HG03039 (cell line): ENCODE measurements at regions not wholly inside any gene's neighbourhood (a gene's known extent, or its start where the extent isn't known, plus 50 kb on each side); places are given as distances from the start of the nearest gene placed in this dataset.
"Not testable (repeated sequence)": the region's sequence is repeated elsewhere in the genome, so short reads cannot be mapped to it uniquely, and the experiment has no call there.

Source experiments
- ATAC-seq: cut with Tn5 transposase; IDR thresholded peaks from one replicate; pipeline ENCODE4 v1.9.1; 2021; ENCODE audit warnings: mild to moderate bottlenecking, moderate library complexity; ENCODE audit not compliant: unreplicated experiment

DNA sequence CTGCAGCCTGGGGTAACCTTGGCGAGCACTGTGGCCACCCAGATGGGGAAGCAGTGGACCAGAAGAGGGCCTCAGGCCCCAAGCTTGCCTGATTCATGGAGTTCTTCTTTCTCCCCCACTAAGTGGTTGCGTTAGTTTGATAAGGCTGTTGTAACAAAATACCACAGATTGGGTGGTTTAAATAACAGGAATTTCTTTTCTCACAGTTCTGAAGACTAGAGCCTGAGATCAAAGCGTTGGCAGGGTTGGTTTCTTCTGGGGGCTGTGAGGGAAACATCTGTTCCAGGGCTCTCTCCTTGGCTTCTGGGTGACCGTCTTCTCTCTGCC, 105.7 kb upstream of the GATB start:
- no peak for ATAC-seq

DNA sequence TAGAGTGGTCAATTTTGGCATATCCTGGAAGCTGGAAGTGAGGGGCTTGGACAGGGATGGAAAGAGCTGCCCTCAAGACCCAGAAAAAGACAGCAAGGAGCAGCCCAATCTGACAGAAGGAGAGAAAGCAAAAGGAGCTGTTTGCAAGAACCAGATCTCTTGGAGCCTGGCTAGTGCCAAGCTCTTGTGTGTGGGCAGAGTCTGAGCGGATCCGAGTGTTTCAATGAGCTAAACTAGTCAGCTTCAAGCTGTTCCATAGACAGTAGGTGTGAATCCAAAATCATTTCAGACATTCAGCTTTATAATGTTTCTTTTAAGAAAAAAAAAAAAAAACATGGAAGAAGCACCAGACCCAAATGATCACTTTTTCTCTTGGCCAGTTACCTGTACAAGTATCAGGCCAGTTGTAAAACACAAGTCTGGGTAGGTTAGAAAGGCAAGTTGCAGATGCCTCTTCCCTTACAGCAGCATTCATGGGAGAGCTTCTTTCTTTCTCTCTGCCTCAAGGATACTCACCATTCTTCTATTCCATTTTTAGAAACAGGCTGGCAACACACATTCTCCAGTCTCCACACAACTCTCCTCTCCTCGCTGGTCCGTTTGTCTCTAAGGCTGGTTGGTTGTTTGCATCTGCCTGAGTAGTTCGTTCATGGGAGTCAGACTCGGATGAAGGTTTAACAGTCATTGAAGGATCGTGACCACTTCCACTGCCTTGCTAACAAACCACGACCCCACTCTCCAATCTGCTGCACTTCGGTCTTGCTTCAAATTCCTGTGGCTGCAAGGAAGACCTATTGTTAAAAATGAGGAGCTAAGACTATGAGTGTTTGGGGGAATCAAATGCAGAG, 105.2 kb upstream of the GATB start:
- ATAC-seq, result no peak

DNA sequence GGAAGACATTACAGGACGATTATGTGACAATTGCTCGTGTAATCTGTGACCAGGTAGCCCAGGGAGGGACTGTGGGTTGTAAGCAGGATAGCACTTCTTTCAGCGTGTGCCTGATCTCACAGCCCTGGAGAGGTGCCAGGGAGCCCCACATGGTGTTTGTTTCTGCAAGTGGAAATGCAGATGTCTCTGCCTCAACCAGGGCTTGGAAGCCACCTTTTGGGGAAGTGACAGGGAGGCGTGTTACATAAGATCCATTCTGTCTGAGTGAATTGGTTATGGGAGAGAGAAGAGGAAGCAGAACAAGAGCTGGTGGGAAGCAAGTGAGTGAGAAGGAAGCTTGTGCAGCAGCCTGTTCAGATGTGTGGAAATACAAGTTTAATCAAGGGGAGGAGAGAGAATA, 104.5 kb upstream of the GATB start:
- ATAC-seq, result no peak

DNA sequence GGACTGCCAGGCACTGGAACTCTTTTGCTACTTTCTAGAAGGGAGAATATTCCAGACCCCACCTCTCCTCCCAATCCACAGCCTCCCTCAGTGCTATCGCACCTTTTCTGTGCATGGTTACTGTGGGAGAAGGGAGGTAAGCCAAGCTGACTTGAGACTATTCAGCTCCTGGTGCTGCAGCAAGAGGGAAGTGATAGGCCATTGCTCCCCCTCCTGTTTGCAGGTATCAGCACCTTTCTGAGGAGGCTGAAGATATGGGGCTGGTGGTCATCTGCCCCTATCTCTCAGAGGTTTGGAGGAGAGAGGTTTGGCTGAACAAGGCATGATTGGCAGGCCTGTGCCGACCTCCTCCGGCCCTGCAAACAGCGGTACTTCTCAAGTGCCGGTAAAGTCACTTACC, 103.3 kb upstream of the GATB start:
- no peak for ATAC-seq

DNA sequence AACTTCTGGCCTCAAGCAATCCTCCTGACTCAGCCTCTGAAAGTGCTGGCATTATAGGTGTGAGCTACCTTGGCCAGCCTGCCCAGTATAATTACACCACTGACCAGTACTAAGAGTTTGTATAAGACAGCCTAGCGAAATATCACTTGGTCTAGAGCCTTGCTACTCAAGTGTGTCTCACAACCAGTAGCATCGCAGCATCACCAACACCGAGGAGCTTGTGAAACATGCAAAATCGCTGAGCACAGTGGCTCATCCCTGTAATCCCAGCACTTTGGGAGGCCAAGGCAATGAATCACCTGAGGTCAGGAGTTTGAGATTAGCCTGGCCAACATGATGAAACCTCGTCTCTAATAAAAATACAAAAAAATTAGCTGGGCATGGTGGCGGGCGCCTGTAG, 102.0 kb upstream of the GATB start:
- no peak for ATAC-seq

DNA sequence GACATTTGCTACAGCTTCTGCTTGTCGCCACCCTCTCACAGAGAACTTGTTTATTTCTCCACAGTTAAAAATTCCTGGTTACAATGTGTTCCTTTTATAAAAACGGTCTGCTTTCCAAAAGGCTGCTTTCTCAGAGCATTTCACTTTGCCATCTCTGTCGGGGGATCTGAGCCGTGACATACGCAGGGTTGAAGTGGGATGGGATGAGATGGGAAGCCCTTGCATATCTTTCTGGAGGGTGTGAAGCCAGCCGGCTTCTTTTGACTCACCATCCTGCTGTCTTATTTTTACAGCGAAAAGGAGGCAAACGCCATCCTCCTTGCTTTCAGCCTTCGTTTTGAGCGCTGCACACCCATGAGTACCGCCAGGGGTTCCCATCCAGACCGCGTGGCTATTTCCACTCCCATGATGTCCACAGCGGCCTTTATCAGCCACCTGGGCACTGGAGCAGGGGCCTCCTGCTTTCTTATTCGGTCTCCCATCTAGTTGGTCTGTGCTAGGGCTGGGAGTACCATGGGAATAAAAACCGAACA, 99.8 kb upstream of the GATB start:
- no peak for ATAC-seq

DNA sequence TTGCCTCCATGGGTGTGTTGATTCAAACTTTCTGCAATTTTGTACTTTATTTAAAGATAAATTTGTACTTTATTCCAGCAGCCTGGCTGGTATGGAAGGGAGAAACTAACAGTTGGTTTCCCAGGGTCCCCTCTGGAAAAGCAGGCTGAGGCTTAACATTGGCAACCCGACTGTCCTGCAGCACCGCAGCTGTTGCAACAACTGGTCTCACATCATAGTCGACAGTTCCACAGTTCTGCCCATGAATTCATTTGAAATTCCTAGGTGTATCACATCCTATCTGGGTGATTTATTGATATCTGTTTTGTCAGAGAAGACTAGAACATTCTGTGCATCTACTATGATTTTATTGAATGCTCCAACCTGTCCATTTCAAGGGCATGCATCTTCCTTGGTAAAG, 98.8 kb upstream of the GATB start:
- ATAC-seq, result no peak

DNA sequence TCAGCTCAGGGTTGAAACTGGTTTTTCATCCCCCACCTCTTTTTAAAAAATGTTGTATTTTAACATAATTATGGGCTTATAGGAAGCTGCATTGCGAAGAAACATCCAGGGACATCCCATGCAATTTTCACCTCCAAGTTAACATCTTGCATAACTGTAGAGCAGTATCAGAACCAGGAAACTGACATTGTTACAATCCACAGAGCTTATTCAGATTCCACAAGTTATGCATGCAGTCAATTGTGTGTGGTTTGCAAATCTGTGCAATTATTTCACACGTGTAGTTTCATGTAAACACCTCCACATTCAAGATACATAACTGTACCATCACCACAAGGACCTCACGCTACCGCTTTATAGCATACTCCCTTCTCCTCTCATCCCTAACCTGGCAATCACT, 97.5 kb upstream of the GATB start:
- ATAC-seq, result no peak

DNA sequence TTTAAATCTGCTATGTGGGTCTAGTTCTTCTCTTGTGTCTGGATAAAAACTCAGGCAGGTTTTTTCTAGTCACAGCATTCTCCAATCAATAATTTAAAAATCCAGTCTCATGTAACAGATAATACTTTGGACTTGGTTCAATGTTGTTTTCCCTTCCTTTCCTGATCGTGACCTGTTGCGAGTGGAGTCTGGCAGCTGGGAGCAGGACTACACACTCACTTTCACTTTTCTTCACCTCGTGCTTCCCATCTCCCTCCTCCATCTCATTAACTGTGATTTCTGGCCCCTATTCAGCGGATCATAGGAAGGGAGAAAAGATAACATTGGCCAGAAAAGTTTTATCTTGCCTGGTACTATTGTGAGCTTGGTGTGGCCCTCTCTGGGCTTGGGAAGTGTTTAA, 96.6 kb upstream of the GATB start:
- no peak for ATAC-seq

DNA sequence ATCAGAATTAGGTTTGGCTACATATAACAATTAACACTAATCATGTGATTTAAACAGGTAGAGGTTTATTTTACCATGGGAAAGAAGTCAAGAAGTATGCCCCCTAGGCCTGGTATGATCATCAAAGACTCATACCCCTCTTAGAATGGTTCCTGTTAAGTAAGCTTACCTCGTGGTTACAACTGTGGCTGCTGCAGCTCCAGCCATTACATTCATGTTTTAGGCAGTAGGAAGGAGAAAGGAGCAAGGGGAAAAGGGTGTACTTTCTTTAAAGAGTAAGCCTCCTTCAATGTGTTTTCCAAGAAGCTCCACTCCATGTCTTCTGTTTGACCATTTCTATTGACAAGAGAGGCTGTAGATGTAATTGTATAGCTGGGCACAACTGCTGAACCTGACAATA, 94.9 kb upstream of the GATB start:
- ATAC-seq, result no peak

DNA sequence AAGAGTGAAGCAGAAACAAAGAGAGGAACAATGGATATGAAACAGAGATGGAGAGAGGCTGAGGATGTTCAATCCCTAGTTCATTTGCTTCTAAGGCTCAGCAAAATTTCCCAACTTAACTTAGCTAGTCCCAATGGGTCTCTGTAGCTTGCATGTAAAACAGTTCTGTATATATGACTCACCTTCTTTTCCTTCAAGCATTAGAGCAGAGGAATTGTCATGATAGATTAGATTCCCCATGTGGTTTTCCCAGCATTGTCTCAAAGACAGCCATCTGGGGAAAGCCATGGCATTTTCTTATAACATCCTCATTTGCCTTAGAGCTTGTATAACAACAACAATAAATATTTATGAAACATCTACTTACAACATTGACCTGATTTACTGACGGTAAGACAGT, 93.9 kb upstream of the GATB start:
- ATAC-seq, result no peak

DNA sequence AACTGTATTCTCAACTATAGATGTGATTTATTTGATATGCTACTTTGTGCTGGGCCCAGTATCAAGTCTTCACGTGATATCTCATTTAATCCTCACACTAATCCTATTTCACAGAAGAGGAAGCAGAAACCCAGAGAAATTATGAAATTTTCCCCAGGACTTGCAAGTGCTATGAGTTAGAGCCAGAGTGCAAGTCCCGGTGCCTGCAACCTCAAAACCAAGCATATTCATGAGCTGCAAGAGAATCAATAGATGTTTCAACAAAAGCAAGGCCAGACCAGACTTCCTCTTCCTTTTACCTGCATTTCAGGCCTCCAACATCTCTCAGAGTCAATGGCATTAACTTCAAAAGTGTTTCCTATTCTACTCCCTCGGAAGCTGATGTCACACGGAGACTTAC, 92.2 kb upstream of the GATB start:
- no peak for ATAC-seq

DNA sequence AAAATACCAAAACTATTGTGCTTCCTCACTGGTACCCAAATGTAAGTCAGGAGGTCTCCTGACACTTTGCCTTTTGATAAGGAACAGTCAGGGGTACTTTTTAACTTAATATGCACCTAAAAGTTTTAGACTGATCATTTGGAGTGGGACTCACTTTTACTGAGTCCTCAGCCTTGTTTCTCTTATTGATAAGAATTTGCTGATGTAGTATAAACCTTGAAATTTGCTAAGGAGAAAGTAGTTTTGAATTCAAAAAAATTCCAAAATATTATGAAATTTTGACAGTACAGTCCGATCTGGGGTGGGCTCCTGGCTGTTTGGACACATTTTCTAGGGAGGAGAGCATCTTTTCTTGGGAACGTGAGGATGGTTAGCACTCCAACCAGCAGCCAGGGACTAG, 91.4 kb upstream of the GATB start:
- no peak for ATAC-seq

DNA sequence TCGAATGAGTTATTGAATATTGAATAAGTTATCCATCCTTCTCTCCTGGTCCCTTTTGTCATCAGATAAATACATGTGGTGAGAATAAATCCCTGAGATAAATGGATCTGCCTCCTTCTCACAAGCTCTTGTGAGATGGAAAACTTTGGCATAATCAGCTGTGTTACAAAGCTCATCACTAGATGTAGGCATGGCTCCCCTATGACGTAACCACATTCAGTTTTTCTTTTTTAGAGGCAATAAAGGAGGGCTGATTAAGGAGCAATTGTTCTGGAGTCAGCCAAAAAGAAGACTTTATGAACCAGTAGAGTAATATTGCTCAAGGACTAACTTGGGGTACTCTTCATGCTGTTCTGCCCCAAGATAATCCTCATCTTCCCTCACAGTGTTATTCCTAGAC, 90.5 kb upstream of the GATB start:
- ATAC-seq, result no peak

DNA sequence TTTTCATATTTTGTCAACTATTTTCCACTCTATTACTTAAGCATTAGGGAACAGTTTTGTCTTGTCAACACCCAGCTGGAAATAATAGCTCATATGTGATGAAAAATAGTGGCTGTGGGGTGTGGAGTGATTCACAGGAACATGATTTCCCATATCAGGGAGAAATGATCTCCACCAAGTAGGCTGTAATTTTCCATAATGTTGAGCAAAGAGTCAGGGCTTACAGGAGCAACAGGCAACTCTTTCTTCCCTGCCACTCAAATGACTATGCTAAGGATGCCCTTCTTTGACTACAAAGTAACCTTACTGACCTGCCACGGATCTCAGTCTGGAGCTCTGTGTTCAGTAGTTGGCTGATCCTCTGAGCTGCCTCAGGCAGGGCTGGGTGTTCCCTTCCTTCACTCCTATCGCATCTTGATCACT, 90.0 kb upstream of the GATB start:
- no peak for ATAC-seq

DNA sequence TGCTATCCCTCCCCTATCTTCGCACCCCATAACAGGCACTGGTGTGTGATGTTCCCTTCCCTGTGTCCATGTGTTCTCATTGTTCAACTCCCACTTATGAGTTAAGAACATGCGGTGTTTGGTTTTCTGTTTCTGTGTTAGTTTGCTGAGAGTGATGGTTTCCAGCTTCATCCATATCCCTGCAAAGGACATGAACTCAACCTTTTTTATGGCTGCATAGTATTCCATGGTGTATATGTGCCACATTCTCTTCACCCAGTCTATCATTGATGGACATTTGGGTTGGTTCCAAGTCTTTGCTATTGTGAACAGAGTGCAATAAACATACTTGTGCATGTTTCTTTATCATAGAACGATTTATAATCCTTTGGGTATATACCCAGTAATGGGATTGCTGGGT, 84.7 kb upstream of the GATB start:
- not testable (repeated sequence) for ATAC-seq

DNA sequence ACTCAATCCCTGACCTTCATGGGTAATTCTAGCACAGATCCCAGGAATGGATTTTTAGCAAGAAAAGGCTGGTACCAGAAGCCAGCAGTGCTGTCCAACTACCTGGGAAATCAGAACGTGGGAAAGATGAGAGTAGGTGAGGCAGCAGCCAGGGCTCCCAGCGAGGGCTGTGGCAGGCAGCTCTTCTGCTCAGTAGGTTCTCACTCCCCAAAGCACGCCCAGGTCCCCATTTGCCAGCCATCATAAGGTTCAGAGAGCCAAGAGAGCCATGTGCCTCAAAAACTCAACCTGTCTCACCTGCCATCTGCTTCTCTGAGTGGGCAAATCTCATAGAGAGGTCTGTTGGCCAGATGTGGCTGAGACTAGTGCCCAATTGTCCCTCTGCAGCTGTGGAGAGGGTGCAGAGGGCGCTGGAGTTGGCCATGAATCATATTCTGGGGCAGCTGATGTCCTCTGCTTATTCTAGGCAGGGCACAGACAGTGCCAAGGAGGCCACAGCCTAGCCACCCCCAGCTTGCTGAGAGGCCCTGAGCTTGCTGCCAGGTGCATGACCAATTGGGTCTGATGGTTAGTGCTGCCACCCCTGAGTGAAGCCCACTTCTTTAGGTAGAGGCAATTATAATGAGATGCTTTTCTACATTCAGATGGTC, 81.7 kb upstream of the GATB start:
- no peak for ATAC-seq

DNA sequence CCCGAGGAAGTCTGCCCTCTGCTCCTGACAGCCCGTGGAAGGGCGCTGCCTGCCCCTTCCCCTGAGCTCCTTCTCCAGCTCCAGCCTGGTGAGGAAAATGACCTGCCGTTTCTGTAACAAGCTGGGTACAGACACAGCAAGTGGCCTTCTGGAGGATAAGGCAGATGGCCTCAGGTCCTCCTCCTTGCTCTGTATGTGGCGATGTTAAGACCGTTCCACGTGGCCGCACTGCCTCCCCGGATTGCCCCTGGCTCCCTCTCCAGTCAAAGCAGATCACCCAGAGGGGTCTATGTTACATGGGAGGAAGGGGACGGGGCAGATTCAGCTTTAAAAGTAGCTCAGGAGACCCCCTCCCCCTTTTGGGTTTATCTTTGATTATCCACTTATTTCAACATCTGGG, 80.3 kb upstream of the GATB start:
- ATAC-seq, result no peak

DNA sequence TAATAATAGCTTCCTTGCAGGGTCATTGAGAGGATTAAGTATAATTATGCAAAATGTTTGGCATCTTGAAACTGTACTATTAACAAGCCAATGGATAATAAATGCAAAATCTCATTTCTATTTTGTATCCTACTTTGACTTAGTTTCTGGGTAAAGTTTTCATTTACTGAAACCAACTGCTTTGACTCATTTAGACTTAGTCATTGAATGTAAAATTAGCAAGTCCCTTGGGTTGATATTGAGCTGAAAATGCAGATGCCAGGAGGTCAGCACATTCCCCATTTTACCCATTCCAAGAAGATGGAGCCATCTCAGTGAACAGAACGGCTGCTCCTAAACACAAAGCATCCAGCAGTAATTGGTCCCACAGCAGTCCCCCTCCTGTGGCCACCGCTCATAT, 74.7 kb upstream of the GATB start:
- ATAC-seq, result no peak

DNA sequence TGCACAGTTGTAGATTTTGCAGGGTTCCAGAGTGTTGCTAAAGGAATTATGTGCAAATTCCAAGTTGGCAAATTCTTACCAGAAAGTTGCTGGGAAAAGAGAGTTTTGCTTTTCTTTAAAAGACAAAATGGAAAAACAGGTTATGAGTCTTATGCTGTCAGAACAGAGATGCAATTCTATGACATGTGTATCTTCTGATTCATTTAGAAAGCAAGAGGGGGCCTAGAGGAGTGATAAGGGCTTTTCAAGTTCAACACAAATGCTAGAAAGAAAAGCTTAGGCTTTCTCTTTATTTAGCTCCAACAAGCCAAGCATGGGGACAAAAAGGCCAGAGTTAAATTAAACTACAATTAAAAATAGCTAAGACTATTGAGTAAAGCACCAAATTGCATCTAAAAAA, 72.4 kb upstream of the GATB start:
- ATAC-seq, result no peak

DNA sequence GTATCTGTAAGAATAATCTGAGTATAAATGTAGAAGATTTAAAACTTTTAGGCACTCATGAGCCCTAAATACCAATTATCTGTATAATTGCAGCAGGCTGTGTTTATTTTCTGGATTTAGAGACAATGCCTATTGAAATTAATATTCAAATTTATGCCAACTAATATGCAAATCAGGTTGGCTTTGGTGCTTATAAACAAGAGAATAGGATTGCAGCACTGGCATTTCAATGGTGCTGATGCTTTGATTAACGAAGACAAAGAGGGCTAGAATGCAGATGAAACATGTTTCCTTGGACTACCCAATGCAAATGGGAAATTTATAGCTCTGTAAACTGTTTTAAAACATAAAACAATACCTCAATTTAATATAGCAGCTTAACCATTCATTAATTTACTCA, 70.7 kb upstream of the GATB start:
- no peak for ATAC-seq

DNA sequence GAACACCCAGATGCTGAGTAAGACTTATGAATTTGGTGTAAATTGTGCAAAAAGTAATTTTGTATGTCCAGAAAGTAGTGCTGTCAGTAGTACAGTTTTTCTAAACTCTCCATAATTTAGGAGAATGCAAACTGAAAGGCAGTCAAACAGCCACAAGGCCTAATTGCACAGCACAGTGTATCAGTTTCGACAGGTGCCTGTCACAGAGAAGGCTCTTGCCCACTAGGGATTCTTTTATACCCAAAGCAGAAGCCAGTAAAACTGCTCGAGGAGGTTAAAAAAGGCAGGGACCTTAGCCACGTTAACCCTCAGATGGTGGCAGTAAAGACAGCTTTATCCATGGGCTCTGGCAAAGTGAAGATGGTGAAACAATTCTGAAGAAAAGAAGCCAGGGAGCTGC, 69.4 kb upstream of the GATB start:
- ATAC-seq, result no peak

DNA sequence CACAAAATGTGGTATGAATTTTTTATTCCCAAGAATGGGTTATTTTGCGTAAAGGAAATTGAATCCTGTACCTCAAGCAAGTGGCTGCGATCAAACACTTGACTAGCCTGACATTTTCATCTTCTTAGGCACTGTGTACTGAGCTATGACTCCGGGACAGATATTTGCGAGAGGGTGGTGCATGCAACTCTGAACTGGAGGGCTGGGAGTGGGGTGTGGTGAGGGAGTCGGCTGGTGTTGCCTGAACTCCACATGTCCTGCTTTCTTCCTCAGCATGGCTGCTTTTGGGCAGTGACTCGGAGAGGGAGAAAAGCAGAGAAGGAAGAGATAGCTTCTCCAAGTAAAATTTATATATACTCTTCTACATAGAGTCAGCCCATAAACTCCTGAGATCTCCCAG, 68.5 kb upstream of the GATB start:
- ATAC-seq, result no peak
